ENCODE measurements at regions not wholly inside any gene's neighbourhood (a gene's known extent, or its start where the extent isn't known, plus 50 kb on each side); places are given as distances from the start of the nearest gene placed in this dataset.

- no peak for DNase-seq (ENCODE audit: low read depth in 1 of 2, low spot score in 1 of 2)
These were observed 286.7 kb downstream of the TLE4 start for GRCh38 chr9:79858508-79858907.

GRCh38 chr9:79857188-79857587 lies 285.4 kb downstream of the TLE4 start:
- DNase-seq (ENCODE audit: low read depth in 1 of 2, low spot score in 1 of 2) = no peak

- DNase-seq (ENCODE audit: low read depth in 1 of 2, low spot score in 1 of 2) = no peak
These were observed 275.3 kb downstream of the TLE4 start for GRCh38 chr9:79847074-79847473.

GRCh38 chr9:79829566-79830302 lies 258.0 kb downstream of the TLE4 start:
- DNase-seq (ENCODE audit: low read depth in 1 of 2, low spot score in 1 of 2) = no peak

GRCh38 chr9:79824265-79824664 lies 252.5 kb downstream of the TLE4 start:
- DNase-seq (ENCODE audit: low read depth in 1 of 2, low spot score in 1 of 2) = no peak

GRCh38 chr9:79817438-79818004 lies 245.8 kb downstream of the TLE4 start:
- no peak for DNase-seq (ENCODE audit: low read depth in 1 of 2, low spot score in 1 of 2)

- DNase-seq (ENCODE audit: low read depth in 1 of 2, low spot score in 1 of 2) = no peak
These were observed 241.5 kb downstream of the TLE4 start for GRCh38 chr9:79813258-79813638.

- no peak for DNase-seq (ENCODE audit: low read depth in 1 of 2, low spot score in 1 of 2)
These were observed 240.9 kb downstream of the TLE4 start for GRCh38 chr9:79812507-79813257.

GRCh38 chr9:79812099-79812498 lies 240.3 kb downstream of the TLE4 start:
- no peak for DNase-seq (ENCODE audit: low read depth in 1 of 2, low spot score in 1 of 2)

GRCh38 chr9:79809931-79810330 lies 238.2 kb downstream of the TLE4 start:
- no peak for DNase-seq (ENCODE audit: low read depth in 1 of 2, low spot score in 1 of 2)

- DNase-seq (ENCODE audit: low read depth in 1 of 2, low spot score in 1 of 2) = no peak
These were observed 237.6 kb downstream of the TLE4 start for GRCh38 chr9:79809316-79809876.

GRCh38 chr9:79807971-79808370 lies 236.2 kb downstream of the TLE4 start:
- DNase-seq (ENCODE audit: low read depth in 1 of 2, low spot score in 1 of 2) = no peak

GRCh38 chr9:79806086-79806485 lies 234.3 kb downstream of the TLE4 start:
- DNase-seq (ENCODE audit: low read depth in 1 of 2, low spot score in 1 of 2) = no peak

- DNase-seq (ENCODE audit: low read depth in 1 of 2, low spot score in 1 of 2) = no peak
These were observed 229.7 kb downstream of the TLE4 start for GRCh38 chr9:79801459-79801858.

GRCh38 chr9:79800578-79800977 lies 228.8 kb downstream of the TLE4 start:
- no peak for DNase-seq (ENCODE audit: low read depth in 1 of 2, low spot score in 1 of 2)

GRCh38 chr9:79799691-79800335 lies 228.0 kb downstream of the TLE4 start:
- DNase-seq (ENCODE audit: low read depth in 1 of 2, low spot score in 1 of 2) = no peak

- DNase-seq (ENCODE audit: low read depth in 1 of 2, low spot score in 1 of 2) = no peak
These were observed 226.7 kb downstream of the TLE4 start for GRCh38 chr9:79798450-79798849.

GRCh38 chr9:79796411-79796810 lies 224.6 kb downstream of the TLE4 start:
- no peak for DNase-seq (ENCODE audit: low read depth in 1 of 2, low spot score in 1 of 2)

- DNase-seq (ENCODE audit: low read depth in 1 of 2, low spot score in 1 of 2) = no peak
These were observed 216.9 kb downstream of the TLE4 start for GRCh38 chr9:79788662-79789061.

GRCh38 chr9:79781263-79781662 lies 209.5 kb downstream of the TLE4 start:
- DNase-seq (ENCODE audit: low read depth in 1 of 2, low spot score in 1 of 2) = no peak

GRCh38 chr9:79780559-79780958 lies 208.8 kb downstream of the TLE4 start:
- no peak for DNase-seq (ENCODE audit: low read depth in 1 of 2, low spot score in 1 of 2)

GRCh38 chr9:79779901-79780300 lies 208.1 kb downstream of the TLE4 start:
- DNase-seq (ENCODE audit: low read depth in 1 of 2, low spot score in 1 of 2) = no peak

Data from activated T-helper 1 cell treated with anti-CD3 and anti-CD28 coated beads, Interleukin-2, amount 50 U/mL, for 16 hours (primary cell).